ENCODE measurements at regions not wholly inside any gene's neighbourhood (a gene's known extent, or its start where the extent isn't known, plus 50 kb on each side); places are given as distances from the start of the nearest gene placed in this dataset.
"Not testable (repeated sequence)": the region's sequence is repeated elsewhere in the genome, so short reads cannot be mapped to it uniquely, and the experiment has no call there.

GRCh38 chr21:28699186-28699585 is 293.5 kb downstream of the LTN1 start:
- no peak for DNase-seq

- no peak for DNase-seq
These were observed 295.8 kb downstream of the LTN1 start for GRCh38 chr21:28696844-28697410.

DNA sequence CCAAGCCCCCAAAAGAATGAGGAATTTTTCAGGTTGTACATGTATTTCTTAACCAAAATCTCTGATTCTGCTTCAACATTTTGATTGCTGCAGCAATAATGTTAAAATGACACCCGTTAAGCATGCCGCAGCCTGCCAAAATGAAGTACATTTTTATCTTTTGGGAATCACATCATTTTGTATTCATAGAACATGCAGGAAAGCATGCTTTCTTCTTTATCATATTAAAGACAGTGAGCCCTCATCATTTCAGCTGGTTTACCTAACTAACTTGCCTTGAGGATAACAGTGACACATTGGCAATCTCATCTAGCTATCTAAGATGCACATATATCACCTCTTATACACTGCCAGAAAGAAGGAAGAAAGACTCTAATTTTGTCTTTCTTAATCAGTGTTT is 299.2 kb downstream of the LTN1 start:
- DNase-seq, result no peak

DNA sequence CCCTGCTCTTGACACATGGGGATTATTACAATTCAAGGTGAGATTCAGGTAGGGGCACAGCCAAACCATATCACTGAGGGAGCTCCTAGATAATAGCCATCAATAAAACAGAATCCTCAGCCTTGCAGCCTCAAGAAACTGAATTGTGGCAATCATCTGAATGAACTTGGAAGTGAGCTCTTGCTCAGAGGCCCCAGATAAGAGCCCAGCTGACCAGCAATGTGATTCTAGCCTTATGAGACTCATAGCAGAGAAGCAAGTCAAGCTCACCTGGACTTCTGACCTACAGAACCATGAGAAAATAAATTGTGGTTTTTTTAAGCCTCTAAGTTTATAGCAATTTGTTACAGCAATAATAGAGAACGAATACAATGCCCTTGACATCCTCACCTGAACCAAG is 302.5 kb downstream of the LTN1 start:
- DNase-seq, result no peak

DNA sequence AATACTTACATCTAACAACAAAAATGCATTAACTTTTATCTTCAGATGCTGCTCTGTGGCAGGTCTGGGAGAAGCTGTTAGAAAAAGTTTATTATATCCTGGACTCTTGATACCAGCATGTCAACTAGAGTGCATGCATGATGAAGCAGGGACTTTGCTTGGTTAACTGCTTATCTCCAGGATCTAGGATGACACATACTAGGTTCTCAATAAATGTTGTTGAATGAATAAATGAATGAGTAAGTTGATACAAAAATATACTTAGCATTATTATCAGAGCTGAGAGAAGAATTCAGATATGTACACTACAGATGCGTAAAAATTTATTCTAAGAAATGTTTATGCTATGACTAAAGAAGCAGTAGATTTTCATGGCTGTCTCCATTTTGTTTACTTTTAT is 304.3 kb downstream of the LTN1 start:
- DNase-seq, result no peak

DNA sequence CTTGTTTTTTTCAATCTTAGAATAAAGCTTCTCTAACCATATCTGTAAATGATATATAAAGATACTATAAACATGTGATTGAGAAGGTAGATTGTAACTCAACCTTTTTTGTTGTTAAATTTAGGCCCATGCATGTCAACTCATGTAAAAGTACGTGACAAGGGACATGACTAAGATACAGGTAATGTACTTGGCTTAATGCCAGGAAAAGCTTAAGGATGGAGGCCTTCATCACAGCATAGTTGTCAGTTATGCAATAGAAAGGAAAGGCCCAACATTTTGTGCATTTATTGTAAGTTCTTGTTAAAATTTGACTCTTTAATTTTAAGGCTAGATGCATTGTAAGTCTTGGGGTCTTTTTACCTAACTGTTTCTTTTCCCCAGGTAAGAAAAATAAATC is 305.1 kb downstream of the LTN1 start:
- DNase-seq, result no peak

- no peak for DNase-seq
These were observed 308.5 kb downstream of the LTN1 start for GRCh38 chr21:28683982-28684752.

- DNase-seq, result not testable (repeated sequence)
These were observed 309.8 kb downstream of the LTN1 start for GRCh38 chr21:28682884-28683283.

DNA sequence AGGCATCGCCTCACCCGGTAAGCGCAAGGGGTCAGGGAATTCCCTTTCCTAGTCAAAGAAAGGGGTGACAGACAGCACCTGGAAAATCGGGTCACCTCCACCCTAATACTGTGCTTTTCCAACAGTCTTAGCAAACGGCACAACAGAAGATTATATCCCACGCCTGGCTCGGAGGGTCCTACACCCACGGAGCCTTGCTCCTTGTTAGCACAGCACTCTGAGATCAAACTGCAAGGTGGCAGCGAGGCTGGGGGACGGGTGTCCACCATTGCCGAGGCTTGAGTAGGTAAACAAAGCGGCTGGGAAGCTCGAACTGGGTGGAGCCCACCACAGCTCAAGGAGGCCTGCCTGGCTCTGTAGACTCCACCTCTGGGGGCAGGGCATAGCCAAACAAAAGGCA is 315.6 kb downstream of the LTN1 start:
- not testable (repeated sequence) for DNase-seq

DNA sequence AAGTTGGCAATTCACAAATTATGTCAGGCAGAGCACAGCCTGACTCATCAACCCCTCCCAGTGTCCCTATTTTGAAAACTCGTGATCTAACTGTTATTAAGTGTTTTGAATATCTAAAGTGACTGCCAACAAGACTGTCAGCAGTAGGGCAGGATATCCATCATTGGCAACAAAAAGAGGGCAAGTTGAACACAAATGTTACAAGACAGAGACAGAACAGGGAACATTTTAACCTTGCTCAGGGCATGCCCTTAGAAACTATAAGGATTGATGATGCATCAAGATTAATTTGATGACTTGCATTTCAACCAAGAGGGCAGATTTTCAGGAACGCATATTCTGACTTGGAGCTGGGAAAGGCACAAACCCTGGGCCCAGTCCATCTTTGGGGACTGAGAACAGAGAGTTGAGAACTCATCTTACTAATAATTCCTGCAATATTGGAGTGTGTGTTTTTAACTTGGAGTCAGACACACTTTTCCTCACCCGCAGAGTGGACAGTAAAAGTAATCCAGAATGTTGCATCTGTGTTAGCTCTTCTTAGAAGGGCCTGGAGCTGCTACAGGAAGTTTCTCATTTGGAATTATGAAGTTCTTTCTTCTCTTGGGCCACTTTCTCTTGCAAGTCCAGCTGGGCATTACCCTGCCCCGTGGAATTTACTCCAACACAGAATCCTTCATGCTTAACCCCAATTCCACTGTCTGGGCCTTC is 317.2 kb downstream of the LTN1 start:
- no peak for DNase-seq

GRCh38 chr21:28674763-28675162 is 317.9 kb downstream of the LTN1 start:
- no peak for DNase-seq

DNA sequence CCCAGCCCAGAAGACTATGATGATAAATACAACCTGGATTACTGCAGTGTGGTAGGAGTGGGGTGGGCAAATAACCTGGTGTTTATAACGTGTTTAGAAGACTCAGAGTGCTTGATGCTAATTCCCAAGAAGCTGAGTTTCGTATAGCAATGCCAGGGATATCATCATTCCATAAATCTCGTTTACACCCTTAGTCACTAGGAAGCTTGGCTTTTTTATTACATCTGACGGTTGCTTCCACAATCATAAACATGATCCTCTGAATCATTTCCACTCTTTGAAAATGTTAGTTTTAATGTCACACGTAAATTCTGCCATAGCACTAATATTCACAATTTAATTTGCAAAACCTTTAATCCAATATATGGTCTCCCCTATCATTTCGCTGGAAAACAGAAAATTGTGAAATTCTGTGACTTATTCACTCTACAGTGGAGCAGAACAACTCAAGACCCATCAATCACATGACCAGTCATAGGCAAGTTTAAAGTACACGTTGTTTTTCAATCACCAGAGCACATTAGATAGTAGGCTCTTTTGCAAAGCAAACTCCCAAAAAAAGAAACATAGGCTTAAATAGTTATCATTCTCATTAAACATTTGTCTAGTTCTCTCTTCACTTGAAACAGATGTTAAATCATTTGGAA is 321.0 kb downstream of the LTN1 start:
- DNase-seq, result no peak

GRCh38 chr21:28669971-28670653 is 322.6 kb downstream of the LTN1 start:
- no peak for DNase-seq

- DNase-seq, result no peak
These were observed 323.4 kb downstream of the LTN1 start for GRCh38 chr21:28669321-28669720.

- no peak for DNase-seq
These were observed 328.9 kb downstream of the LTN1 start for GRCh38 chr21:28663754-28664153.

DNA sequence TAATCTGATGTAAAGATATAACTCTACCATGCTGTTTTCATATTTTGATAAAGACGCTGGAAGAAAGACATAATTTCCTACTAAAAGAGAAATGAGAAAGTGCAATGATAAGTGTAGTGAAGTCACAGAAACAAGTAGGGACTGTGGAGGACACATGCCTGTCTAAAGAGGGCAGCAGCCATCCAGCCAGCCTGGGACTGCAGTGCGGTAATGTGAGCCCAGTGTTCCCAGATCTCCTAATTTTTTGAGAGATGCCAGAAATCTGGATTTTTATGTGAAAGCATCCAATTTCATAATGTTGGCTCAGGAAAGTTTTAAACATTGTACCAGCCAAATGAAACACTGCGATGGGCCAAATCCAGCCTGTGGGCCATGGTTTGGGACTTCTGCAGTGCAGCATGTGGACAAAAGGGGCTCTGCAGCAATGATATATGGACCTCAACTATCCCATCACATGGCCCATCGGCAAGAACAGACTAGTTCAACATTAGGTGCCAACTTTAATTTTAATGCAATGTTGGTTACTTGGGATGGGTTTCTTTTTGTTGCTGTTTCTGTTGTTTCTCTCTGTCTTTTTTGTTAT is 329.5 kb downstream of the LTN1 start:
- DNase-seq, result no peak

DNA sequence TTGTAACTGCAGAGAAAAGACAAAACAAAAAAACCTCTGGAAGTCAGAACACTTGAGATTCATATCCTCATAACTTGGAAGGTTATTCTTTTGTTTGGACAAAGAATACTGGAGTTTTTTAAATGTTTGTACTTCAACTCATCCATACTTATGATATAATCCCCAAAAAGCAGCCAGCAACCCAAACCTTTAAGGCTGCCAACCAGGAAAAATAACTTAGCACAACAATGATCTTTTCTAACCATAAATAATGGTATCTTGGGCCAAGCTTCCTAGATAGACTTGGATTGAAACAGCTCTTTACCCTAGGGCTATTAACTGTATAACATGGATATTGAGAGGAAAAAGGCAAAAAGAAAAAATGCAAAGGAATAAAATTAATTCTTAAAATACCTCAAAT is 335.1 kb downstream of the LTN1 start:
- DNase-seq, result no peak

GRCh38 chr21:28655471-28655870 is 337.2 kb downstream of the LTN1 start:
- DNase-seq, result no peak

DNA sequence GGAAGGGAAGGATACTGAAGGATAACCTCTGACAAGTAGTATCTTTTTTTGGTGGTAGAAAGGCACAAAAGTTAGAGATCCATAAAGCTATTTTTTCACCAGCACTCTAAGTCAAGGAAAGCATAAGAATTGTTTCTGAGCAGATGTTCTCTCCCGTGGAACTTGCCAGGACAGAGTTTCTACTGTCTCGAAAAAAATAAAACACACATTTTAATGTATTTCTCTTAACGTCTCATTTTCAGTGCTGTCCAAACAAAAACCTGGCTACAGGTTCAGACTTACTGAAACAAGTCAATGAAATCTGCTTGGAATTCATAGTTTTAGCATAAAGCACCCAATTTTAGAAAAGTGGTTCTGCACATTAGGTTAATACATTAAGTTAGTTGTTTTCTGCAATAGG is 338.3 kb downstream of the LTN1 start:
- no peak for DNase-seq

GRCh38 chr21:28644762-28645161 is 347.9 kb downstream of the LTN1 start:
- no peak for DNase-seq

GRCh38 chr21:28642891-28643290 is 349.8 kb downstream of the LTN1 start:
- DNase-seq, result no peak

GRCh38 chr21:28641731-28642130 is 350.9 kb downstream of the LTN1 start:
- DNase-seq, result no peak

- DNase-seq, result no peak
These were observed 352.4 kb downstream of the LTN1 start for GRCh38 chr21:28640326-28640725.
